ENCODE measurements at regions not wholly inside any gene's neighbourhood (a gene's known extent, or its start where the extent isn't known, plus 50 kb on each side); places are given as distances from the start of the nearest gene placed in this dataset.

DNA sequence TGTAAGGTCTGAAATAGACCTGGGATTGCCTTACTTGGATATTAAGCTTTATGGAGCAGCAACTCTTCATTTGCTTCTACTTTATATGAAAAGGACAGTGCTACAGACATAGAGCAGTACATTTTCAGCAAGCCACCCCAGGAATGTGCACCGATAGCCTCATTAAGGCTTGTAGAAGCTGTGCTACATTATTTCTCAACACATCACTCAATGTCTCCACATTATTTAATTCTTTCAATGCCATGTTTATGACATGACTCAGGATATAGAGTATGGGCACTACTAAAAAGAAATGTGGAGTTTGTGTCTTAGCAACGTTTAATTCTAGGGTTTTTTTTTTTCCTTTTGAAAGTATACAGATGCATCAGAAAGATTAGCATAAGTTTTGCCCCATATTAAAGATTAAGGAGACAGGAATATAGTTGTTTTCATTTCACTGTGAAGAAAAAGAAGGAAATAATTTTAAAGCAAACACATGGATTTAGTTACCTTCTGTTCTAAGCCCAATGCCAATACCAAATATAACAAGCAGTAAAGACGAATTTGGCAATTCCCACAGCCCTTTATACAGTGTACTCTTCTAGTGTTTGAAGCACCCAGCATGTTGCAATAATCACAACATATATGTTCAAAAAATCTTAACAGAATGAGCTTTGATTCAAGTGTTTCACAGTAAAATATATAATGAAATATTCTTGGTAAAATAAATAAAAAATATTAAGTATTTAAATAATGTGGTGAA is 2140.1 kb upstream of the AGA start:
- TF ChIP-seq, protein P1, sequence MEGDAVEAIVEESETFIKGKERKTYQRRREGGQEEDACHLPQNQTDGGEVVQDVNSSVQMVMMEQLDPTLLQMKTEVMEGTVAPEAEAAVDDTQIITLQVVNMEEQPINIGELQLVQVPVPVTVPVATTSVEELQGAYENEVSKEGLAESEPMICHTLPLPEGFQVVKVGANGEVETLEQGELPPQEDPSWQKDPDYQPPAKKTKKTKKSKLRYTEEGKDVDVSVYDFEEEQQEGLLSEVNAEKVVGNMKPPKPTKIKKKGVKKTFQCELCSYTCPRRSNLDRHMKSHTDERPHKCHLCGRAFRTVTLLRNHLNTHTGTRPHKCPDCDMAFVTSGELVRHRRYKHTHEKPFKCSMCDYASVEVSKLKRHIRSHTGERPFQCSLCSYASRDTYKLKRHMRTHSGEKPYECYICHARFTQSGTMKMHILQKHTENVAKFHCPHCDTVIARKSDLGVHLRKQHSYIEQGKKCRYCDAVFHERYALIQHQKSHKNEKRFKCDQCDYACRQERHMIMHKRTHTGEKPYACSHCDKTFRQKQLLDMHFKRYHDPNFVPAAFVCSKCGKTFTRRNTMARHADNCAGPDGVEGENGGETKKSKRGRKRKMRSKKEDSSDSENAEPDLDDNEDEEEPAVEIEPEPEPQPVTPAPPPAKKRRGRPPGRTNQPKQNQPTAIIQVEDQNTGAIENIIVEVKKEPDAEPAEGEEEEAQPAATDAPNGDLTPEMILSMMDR (IDR thresholded peaks at IDR 0.05) = no peak
- no peak for TF ChIP-seq POLR2A (IDR thresholded peaks at IDR 0.05)
